ENCODE measurements at regions not wholly inside any gene's neighbourhood (a gene's known extent, or its start where the extent isn't known, plus 50 kb on each side); places are given as distances from the start of the nearest gene placed in this dataset.

- H4K20me1 ChIP-seq (ENCODE audit: insufficient read depth, low read length) = no peaks in the 10 kb centered on the region
- peaks cover 9% of the 10 kb centered on the region; the same call in 1 of the 2 replicates for H3K9me3 ChIP-seq (ENCODE audit: low read length)
- BruUV-seq (replicated peaks) = TSS peak; percentile 89
- CTCF ChIA-PET (ENCODE audit: unreplicated experiment) = interaction anchor here (1.5 kb wide), 1 partner anchor 9 kb away, joined by 7 read pairs; no protein-coding TSS in a partner anchor
- DNase-seq (ENCODE audit: low spot score) = peak; percentile 36
- POLR2A ChIA-PET = interaction anchor here (0.6 to 4.8 kb wide), 10 partner anchors 8 to 544 kb away, joined by 3 to 39 read pairs (median 4); partner anchors contain the start of gene MPEG1
- H3K4me2 ChIP-seq (ENCODE audit: low read length) = peak overlapping the region; percentile 90
- peaks cover 80% of the 10 kb centered on the region for H3K4me1 ChIP-seq (ENCODE audit: insufficient read depth, low read length, poor library complexity, severe bottlenecking)
- H3K27ac ChIP-seq (ENCODE audit: low read depth, low read length, poor library complexity, severe bottlenecking) = peak overlapping the region; percentile 97
- no peaks in the 10 kb centered on the region; the same call in 1 of the 2 replicates for H3K36me3 ChIP-seq (ENCODE audit: insufficient read depth, low read length)
- no peaks in the 10 kb centered on the region for H3K79me2 ChIP-seq (ENCODE audit: insufficient read depth, low read depth, low read length)
- H3K9me2 ChIP-seq (ENCODE audit: insufficient read depth, low read length) = no peaks in the 10 kb centered on the region
- H3K4me3 ChIP-seq (ENCODE audit: low read depth, low read length, poor library complexity, severe bottlenecking) = peak overlapping the region; percentile 56
- no peak overlapping the region for H2AFZ ChIP-seq (ENCODE audit: low read length)
- intact Hi-C loops (cut with micrococcal nuclease; ENCODE audit: unreplicated experiment) = loop anchor here (1.0 to 10.0 kb wide), 9 partner anchors 11 to 1182 kb away; partner anchors contain the start of genes FAM111B, MRPL16, MS4A1 and OSBP
- TF ChIP-seq CTCF (conservative IDR thresholded peaks at IDR 0.05; ENCODE audit: low read length) (no peak), EZH2phosphoT487 (IDR thresholded peaks at IDR 0.05; ENCODE audit: borderline replicate concordance, low read depth, low read length) (no peak)
Measured at GRCh38 chr11:59272771-59273372, 60.1 kb upstream of the MPEG1 start.

DNA sequence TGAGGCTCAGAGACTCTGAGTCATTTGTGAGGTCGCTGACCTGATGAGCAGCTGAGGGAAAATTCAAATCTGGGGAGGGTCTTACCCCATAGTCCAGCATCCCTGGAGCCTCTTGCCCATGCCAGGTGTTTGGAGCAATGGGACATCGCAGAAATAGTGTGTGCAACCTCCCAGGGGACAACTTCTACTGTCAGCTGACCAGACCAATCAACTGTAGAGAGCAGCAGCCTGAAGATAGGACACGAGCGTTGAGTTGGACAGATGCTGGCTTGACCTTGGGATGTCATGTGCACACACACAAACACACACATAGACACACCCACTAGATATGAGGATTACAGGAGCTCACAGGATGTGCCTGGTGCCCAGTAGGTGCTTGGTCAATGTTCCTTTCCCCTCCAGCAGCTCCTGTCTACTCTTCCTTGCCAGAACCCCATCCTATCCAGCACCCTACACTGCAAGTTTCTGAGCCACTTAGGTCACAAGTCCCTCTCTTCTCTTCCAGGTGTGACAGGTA is 59.1 kb upstream of the MPEG1 start:
- H3K4me3 ChIP-seq (ENCODE audit: low read depth, low read length, poor library complexity, severe bottlenecking) = peak overlapping the region; percentile 56
- TF ChIP-seq EZH2phosphoT487 (IDR thresholded peaks at IDR 0.05; ENCODE audit: borderline replicate concordance, low read depth, low read length) (no peak), CTCF (conservative IDR thresholded peaks at IDR 0.05; ENCODE audit: low read length) (no peak)
- H3K4me2 ChIP-seq (ENCODE audit: low read length) = peak overlapping the region; percentile 90
- BruUV-seq (replicated peaks) = no TSS peak
- no peaks in the 10 kb centered on the region for H4K20me1 ChIP-seq (ENCODE audit: insufficient read depth, low read length)
- H3K4me1 ChIP-seq (ENCODE audit: insufficient read depth, low read length, poor library complexity, severe bottlenecking) = peaks cover 90% of the 10 kb centered on the region
- no peaks in the 10 kb centered on the region for H3K9me3 ChIP-seq (ENCODE audit: low read length)
- H3K27ac ChIP-seq (ENCODE audit: low read depth, low read length, poor library complexity, severe bottlenecking) = peak overlapping the region; percentile 97
- no peaks in the 10 kb centered on the region; the same call in 1 of the 2 replicates for H3K36me3 ChIP-seq (ENCODE audit: insufficient read depth, low read length)
- CTCF ChIA-PET (ENCODE audit: unreplicated experiment) = no interaction called here
- peak overlapping the region; percentile 42; the same call in 1 of the 2 replicates for H2AFZ ChIP-seq (ENCODE audit: low read length)
- DNase-seq (ENCODE audit: low spot score) = peak; percentile 53
- no peaks in the 10 kb centered on the region for H3K9me2 ChIP-seq (ENCODE audit: insufficient read depth, low read length)
- intact Hi-C loops (cut with micrococcal nuclease; ENCODE audit: unreplicated experiment) = loop anchor here (2.0 to 10.0 kb wide), 8 partner anchors 55 to 1183 kb away; partner anchors contain the start of genes FAM111B, MRPL16, MS4A1 and OSBP
- H3K79me2 ChIP-seq (ENCODE audit: insufficient read depth, low read depth, low read length) = no peaks in the 10 kb centered on the region
- POLR2A ChIA-PET = interaction anchor here (0.6 to 3.2 kb wide), 6 partner anchors 11 to 298 kb away, joined by 3 to 10 read pairs (median 4); no protein-coding TSS in a partner anchor

All from OCI-LY7 (cell line).